ENCODE measurements at regions not wholly inside any gene's neighbourhood (a gene's known extent, or its start where the extent isn't known, plus 50 kb on each side); places are given as distances from the start of the nearest gene placed in this dataset.
"Not testable (repeated sequence)": the region's sequence is repeated elsewhere in the genome, so short reads cannot be mapped to it uniquely, and the experiment has no call there.

GRCh38 chr3:102366116-102366515 is 68.7 kb upstream of the ZPLD1 start:
- not testable (repeated sequence) for H3K4me2 ChIP-seq (ENCODE audit: insufficient read depth, low read length, poor library complexity, severe bottlenecking); H3K27me3 ChIP-seq (ENCODE audit: control insufficient read depth in 3 of 3, insufficient read depth in 3 of 3, low read depth in 1 of 3, low read length in 3 of 3); H3K18ac ChIP-seq (ENCODE audit: low read length); H2AK5ac ChIP-seq (ENCODE audit: low read depth, low read length); H3K9me3 ChIP-seq (replicated peaks in 1 of 2; ENCODE audit: control insufficient read depth in 2 of 2, insufficient read depth in 1 of 2, low read depth in 1 of 2, low read length in 2 of 2); H4K8ac ChIP-seq (ENCODE audit: low read depth, low read length); H2BK15ac ChIP-seq (ENCODE audit: low read length); H2BK12ac ChIP-seq (ENCODE audit: low read length); H3K23ac ChIP-seq (ENCODE audit: low read depth, low read length, poor library complexity); H3K14ac ChIP-seq (ENCODE audit: low read length); H3K4me1 ChIP-seq (ENCODE audit: control insufficient read depth in 2 of 2, insufficient read depth in 1 of 2, low read depth in 1 of 2, low read length in 2 of 2); H3K4me3 ChIP-seq (ENCODE audit: low read length in 2 of 2); H4K91ac ChIP-seq (ENCODE audit: low read depth, low read length, poor library complexity); H3K36me3 ChIP-seq (replicated peaks in 1 of 2; ENCODE audit: control insufficient read depth in 2 of 2, insufficient read depth in 2 of 2, low read length in 2 of 2); DNase-seq (ENCODE audit: low spot score); H3K79me1 ChIP-seq (ENCODE audit: low read depth, low read length); H2BK120ac ChIP-seq (ENCODE audit: low read depth, low read length); H3K27ac ChIP-seq (replicated peaks; ENCODE audit: low read length); H3K4ac ChIP-seq (ENCODE audit: low read length); H3K9ac ChIP-seq (ENCODE audit: low read depth, low read length, poor library complexity); H2BK5ac ChIP-seq (ENCODE audit: low read length); H2AFZ ChIP-seq (ENCODE audit: low read length)
- WGBS, 2 donors (ENCODE audit: extremely low coverage in 2 of 2, insufficient read length in 2 of 2, insufficient replicate concordance in 1 of 2) = no CpG with 5 or more reads among the region's 1 CpG

DNA sequence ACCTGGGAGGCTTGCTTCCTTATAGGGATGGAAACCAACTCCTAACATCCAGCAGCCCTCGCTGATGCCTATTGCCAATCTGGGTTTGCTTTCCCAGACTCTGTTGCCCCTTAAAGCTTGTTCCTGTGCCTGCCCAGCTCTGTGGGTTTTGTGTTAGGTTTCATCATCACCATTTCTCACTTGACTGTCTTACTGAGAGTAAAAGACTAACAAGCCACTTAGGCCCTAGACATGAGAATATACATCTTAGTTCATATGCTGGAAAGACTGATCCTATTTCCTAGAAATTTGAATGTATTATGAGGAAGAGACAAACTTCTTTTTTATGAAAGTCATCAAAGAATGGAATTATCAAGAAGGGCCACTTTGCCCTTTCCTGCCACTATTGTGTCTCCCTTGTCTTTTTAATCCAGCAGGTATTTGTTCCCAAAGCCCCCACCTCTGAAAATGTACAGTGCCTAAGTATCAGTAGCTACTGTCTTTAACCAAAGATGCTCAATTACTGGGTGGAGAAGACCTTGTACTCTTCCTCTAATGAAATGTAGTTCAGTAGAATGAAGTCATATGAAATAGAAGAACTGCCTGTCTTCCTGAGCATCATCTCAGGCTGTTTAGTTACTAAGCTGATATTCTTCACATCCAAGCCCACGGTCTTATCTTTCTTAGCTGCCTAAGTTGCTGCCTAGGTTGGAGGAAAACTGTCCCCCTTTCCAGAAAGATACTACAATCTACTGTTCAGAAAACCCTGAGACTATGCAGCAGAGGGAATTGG is 59.8 kb upstream of the ZPLD1 start:
- H4K8ac ChIP-seq (ENCODE audit: low read depth, low read length) = no peak overlapping the region
- H3K4me3 ChIP-seq (ENCODE audit: low read length in 2 of 2) = no peak overlapping the region
- WGBS, 2 donors (ENCODE audit: extremely low coverage in 2 of 2, insufficient read length in 2 of 2, insufficient replicate concordance in 1 of 2) = no CpG with 5 or more reads among the region's 2 CpGs
- H3K4me2 ChIP-seq (ENCODE audit: insufficient read depth, low read length, poor library complexity, severe bottlenecking) = no peak overlapping the region
- H2BK120ac ChIP-seq (ENCODE audit: low read depth, low read length) = no peak overlapping the region
- H2AK5ac ChIP-seq (ENCODE audit: low read depth, low read length) = no peak overlapping the region
- H3K27me3 ChIP-seq (ENCODE audit: control insufficient read depth in 3 of 3, insufficient read depth in 3 of 3, low read depth in 1 of 3, low read length in 3 of 3) = no peaks in the 10 kb centered on the region
- H3K36me3 ChIP-seq (replicated peaks in 1 of 2; ENCODE audit: control insufficient read depth in 2 of 2, insufficient read depth in 2 of 2, low read length in 2 of 2) = no peaks in the 10 kb centered on the region
- H2BK15ac ChIP-seq (ENCODE audit: low read length) = no peak overlapping the region
- DNase-seq (ENCODE audit: low spot score) = no peak
- H3K9me3 ChIP-seq (replicated peaks in 1 of 2; ENCODE audit: control insufficient read depth in 2 of 2, insufficient read depth in 1 of 2, low read depth in 1 of 2, low read length in 2 of 2) = no peaks in the 10 kb centered on the region
- H4K91ac ChIP-seq (ENCODE audit: low read depth, low read length, poor library complexity) = no peak overlapping the region
- no peaks in the 10 kb centered on the region for H3K79me1 ChIP-seq (ENCODE audit: low read depth, low read length)
- H2BK5ac ChIP-seq (ENCODE audit: low read length) = no peak overlapping the region
- H3K4ac ChIP-seq (ENCODE audit: low read length) = no peak overlapping the region
- H3K9ac ChIP-seq (ENCODE audit: low read depth, low read length, poor library complexity) = no peak overlapping the region
- H2AFZ ChIP-seq (ENCODE audit: low read length) = no peak overlapping the region
- H3K18ac ChIP-seq (ENCODE audit: low read length) = no peak overlapping the region
- no peak overlapping the region for H3K14ac ChIP-seq (ENCODE audit: low read length)
- H3K4me1 ChIP-seq (ENCODE audit: control insufficient read depth in 2 of 2, insufficient read depth in 1 of 2, low read depth in 1 of 2, low read length in 2 of 2) = no peaks in the 10 kb centered on the region
- no peak overlapping the region for H2BK12ac ChIP-seq (ENCODE audit: low read length)
- no peak overlapping the region for H3K27ac ChIP-seq (replicated peaks; ENCODE audit: low read length)
- H3K23ac ChIP-seq (ENCODE audit: low read depth, low read length, poor library complexity) = no peak overlapping the region

GRCh38 chr3:102378216-102378615 is 56.6 kb upstream of the ZPLD1 start:
- no peak overlapping the region for H2BK120ac ChIP-seq (ENCODE audit: low read depth, low read length)
- no peak overlapping the region for H4K91ac ChIP-seq (ENCODE audit: low read depth, low read length, poor library complexity)
- H4K8ac ChIP-seq (ENCODE audit: low read depth, low read length) = no peak overlapping the region
- H2BK15ac ChIP-seq (ENCODE audit: low read length) = no peak overlapping the region
- no peak overlapping the region for H3K4me2 ChIP-seq (ENCODE audit: insufficient read depth, low read length, poor library complexity, severe bottlenecking)
- H3K9me3 ChIP-seq (replicated peaks in 1 of 2; ENCODE audit: control insufficient read depth in 2 of 2, insufficient read depth in 1 of 2, low read depth in 1 of 2, low read length in 2 of 2) = no peaks in the 10 kb centered on the region
- no peak overlapping the region for H3K4ac ChIP-seq (ENCODE audit: low read length)
- H3K79me1 ChIP-seq (ENCODE audit: low read depth, low read length) = no peaks in the 10 kb centered on the region
- no peak overlapping the region for H3K9ac ChIP-seq (ENCODE audit: low read depth, low read length, poor library complexity)
- no peak overlapping the region for H3K14ac ChIP-seq (ENCODE audit: low read length)
- H2BK12ac ChIP-seq (ENCODE audit: low read length) = no peak overlapping the region
- WGBS, 2 donors (ENCODE audit: extremely low coverage in 2 of 2, insufficient read length in 2 of 2, insufficient replicate concordance in 1 of 2) = no CpG with 5 or more reads among the region's 4 CpGs
- no peak overlapping the region for H2BK5ac ChIP-seq (ENCODE audit: low read length)
- H3K36me3 ChIP-seq (replicated peaks in 1 of 2; ENCODE audit: control insufficient read depth in 2 of 2, insufficient read depth in 2 of 2, low read length in 2 of 2) = no peaks in the 10 kb centered on the region
- no peaks in the 10 kb centered on the region for H3K27me3 ChIP-seq (ENCODE audit: control insufficient read depth in 3 of 3, insufficient read depth in 3 of 3, low read depth in 1 of 3, low read length in 3 of 3)
- DNase-seq (ENCODE audit: low spot score) = no peak
- H2AFZ ChIP-seq (ENCODE audit: low read length) = no peak overlapping the region
- H2AK5ac ChIP-seq (ENCODE audit: low read depth, low read length) = no peak overlapping the region
- no peak overlapping the region for H3K23ac ChIP-seq (ENCODE audit: low read depth, low read length, poor library complexity)
- no peaks in the 10 kb centered on the region for H3K4me1 ChIP-seq (ENCODE audit: control insufficient read depth in 2 of 2, insufficient read depth in 1 of 2, low read depth in 1 of 2, low read length in 2 of 2)
- no peak overlapping the region for H3K4me3 ChIP-seq (ENCODE audit: low read length in 2 of 2)
- no peak overlapping the region for H3K18ac ChIP-seq (ENCODE audit: low read length)
- no peak overlapping the region for H3K27ac ChIP-seq (replicated peaks; ENCODE audit: low read length)

GRCh38 chr3:102382201-102382600 is 52.6 kb upstream of the ZPLD1 start:
- H3K36me3 ChIP-seq (replicated peaks in 1 of 2; ENCODE audit: control insufficient read depth in 2 of 2, insufficient read depth in 2 of 2, low read length in 2 of 2); H3K4ac ChIP-seq (ENCODE audit: low read length); H3K18ac ChIP-seq (ENCODE audit: low read length); H3K14ac ChIP-seq (ENCODE audit: low read length); H2BK120ac ChIP-seq (ENCODE audit: low read depth, low read length); H3K4me2 ChIP-seq (ENCODE audit: insufficient read depth, low read length, poor library complexity, severe bottlenecking); H4K8ac ChIP-seq (ENCODE audit: low read depth, low read length); H2BK15ac ChIP-seq (ENCODE audit: low read length); DNase-seq (ENCODE audit: low spot score); H3K9me3 ChIP-seq (replicated peaks in 1 of 2; ENCODE audit: control insufficient read depth in 2 of 2, insufficient read depth in 1 of 2, low read depth in 1 of 2, low read length in 2 of 2); H3K79me1 ChIP-seq (ENCODE audit: low read depth, low read length); H4K91ac ChIP-seq (ENCODE audit: low read depth, low read length, poor library complexity); H3K27ac ChIP-seq (replicated peaks; ENCODE audit: low read length); H3K4me3 ChIP-seq (ENCODE audit: low read length in 2 of 2); H3K23ac ChIP-seq (ENCODE audit: low read depth, low read length, poor library complexity); H3K4me1 ChIP-seq (ENCODE audit: control insufficient read depth in 2 of 2, insufficient read depth in 1 of 2, low read depth in 1 of 2, low read length in 2 of 2); H2AK5ac ChIP-seq (ENCODE audit: low read depth, low read length); H3K9ac ChIP-seq (ENCODE audit: low read depth, low read length, poor library complexity); H2BK12ac ChIP-seq (ENCODE audit: low read length); H3K27me3 ChIP-seq (ENCODE audit: control insufficient read depth in 3 of 3, insufficient read depth in 3 of 3, low read depth in 1 of 3, low read length in 3 of 3); H2BK5ac ChIP-seq (ENCODE audit: low read length); H2AFZ ChIP-seq (ENCODE audit: low read length): not testable (repeated sequence)
- WGBS, 2 donors (ENCODE audit: extremely low coverage in 2 of 2, insufficient read length in 2 of 2, insufficient replicate concordance in 1 of 2) = no CpG with 5 or more reads among the region's 6 CpGs
